PC-9 (cell line): ENCODE measurements at regions not wholly inside any gene's neighbourhood (a gene's known extent, or its start where the extent isn't known, plus 50 kb on each side); places are given as distances from the start of the nearest gene placed in this dataset.

Experiments
- BruUV-seq: library from RNA; stranded (reverse); fragments of 400-500 nt; replicated peaks from 2 replicates; lab custom pipeline; 2021; lab: Mats Ljungman, UMichigan
- CTCF ChIA-PET: fragments of 300-600 bp; sonication (Branson Sonifier 250); formaldehyde crosslinking; loops from one replicate; lab custom pipeline; 2022; ENCODE audit warnings: antibody characterized with exemption; lab: Charles Lee
- POLR2A ChIA-PET: fragments of 300-600 bp; sonication (Branson Sonifier 250); formaldehyde crosslinking; loops from one replicate; lab custom pipeline; 2022; ENCODE audit warnings: antibody characterized with exemption; ENCODE audit not compliant: unreplicated experiment; lab: Charles Lee
- DNase-seq, 2 experiments: peaks; one replicate each; pipeline versions ENCODE4 v3.0.0 to v3.0.0-alpha.2; 2015 to 2022; ENCODE audit warnings: mixed read lengths in 1 of 2
- H2AFZ ChIP-seq: fragments of 200-600 bp; sonication (generic); 2 replicates; pipeline ENCODE4 v1.8.1; 2017; ENCODE audit warnings: antibody characterized with exemption
- H3F3A ChIP-seq: fragments of 200-600 bp; sonication (generic); 2 replicates; pipeline ENCODE4 v1.8.1; 2017; ENCODE audit warnings: antibody characterized with exemption, mild to moderate bottlenecking, low read depth; ENCODE audit not compliant: insufficient read depth
- H3K27ac ChIP-seq: fragments of 200-600 bp; sonication (generic); 2 replicates; pipeline ENCODE4 v1.6.1; 2016; ENCODE audit warnings: mixed run types
- H3K27me3 ChIP-seq: fragments of 200-600 bp; sonication (generic); 2 replicates; pipeline ENCODE4 v1.6.1; 2016; ENCODE audit warnings: low read depth, mixed run types; ENCODE audit not compliant: insufficient read depth
- H3K36me3 ChIP-seq: fragments of 200-600 bp; sonication (generic); 2 replicates; pipeline ENCODE4 v1.6.1; 2016; ENCODE audit warnings: low read depth, mixed run types
- H3K4me1 ChIP-seq: fragments of 200-600 bp; sonication (generic); replicated peaks from 2 replicates; pipeline ENCODE4 v1.6.1; 2016; ENCODE audit warnings: mixed run types; ENCODE audit not compliant: insufficient read depth
- H3K4me2 ChIP-seq: fragments of 200-600 bp; sonication (generic); 2 replicates; pipeline ENCODE4 v1.6.1; 2017; ENCODE audit warnings: mixed run types
- H3K4me3 ChIP-seq: fragments of 200-600 bp; sonication (generic); 2 replicates; pipeline ENCODE4 v1.6.1; 2016; ENCODE audit warnings: mixed run types
- H3K79me2 ChIP-seq: fragments of 200-600 bp; sonication (generic); 2 replicates; pipeline ENCODE4 v1.6.1; 2017; ENCODE audit warnings: low read depth, mixed run types
- H3K9me2 ChIP-seq: fragments of 200-600 bp; sonication (generic); 2 replicates; pipeline ENCODE4 v1.8.1; 2017; ENCODE audit warnings: mild to moderate bottlenecking; ENCODE audit not compliant: insufficient read depth
- H3K9me3 ChIP-seq: fragments of 200-600 bp; sonication (generic); 2 replicates; pipeline ENCODE4 v1.8.1; 2016; ENCODE audit warnings: low read depth; ENCODE audit not compliant: insufficient read depth
- H4K20me1 ChIP-seq: fragments of 200-600 bp; sonication (generic); 2 replicates; pipeline ENCODE4 v1.8.1; 2017; ENCODE audit not compliant: insufficient read depth
- EZH2 ChIP-seq: fragments of 200-600 bp; sonication (generic); IDR thresholded peaks from 2 replicates; pipeline ENCODE4 v1.8.0; 2017; ENCODE audit warnings: antibody characterized with exemption, low read depth
- intact Hi-C: fragments of 100-400 bp; cut with micrococcal nuclease; formaldehyde crosslinking; loops from one replicate; pipeline ENCODE4 v1.10.0; 2022; ENCODE audit not compliant: unreplicated experiment
- TF ChIP-seq, protein P1 (sequence below): fragments of 200-600 bp; sonication (generic); conservative IDR thresholded peaks from 2 replicates; pipeline ENCODE4 v1.6.1; 2017; ENCODE audit warnings: mixed run types, antibody characterized with exemption, mild to moderate bottlenecking, moderate library complexity

GRCh38 chr2:173442542-173442941 lies 87.9 kb downstream of the CDCA7 start:
- intact Hi-C loops = no loop called here
- peaks cover 14% of the 10 kb centered on the region for H3K27me3 ChIP-seq
- H3K36me3 ChIP-seq = no peaks in the 10 kb centered on the region
- no peak overlapping the region for H3K4me3 ChIP-seq
- no peak overlapping the region for H2AFZ ChIP-seq
- CTCF ChIA-PET = no interaction called here
- no peak for DNase-seq
- H3K9me2 ChIP-seq = no peaks in the 10 kb centered on the region; the same call in 1 of the 2 replicates
- no TSS peak for BruUV-seq
- no peaks in the 10 kb centered on the region for H4K20me1 ChIP-seq
- TF ChIP-seq, protein P1, sequence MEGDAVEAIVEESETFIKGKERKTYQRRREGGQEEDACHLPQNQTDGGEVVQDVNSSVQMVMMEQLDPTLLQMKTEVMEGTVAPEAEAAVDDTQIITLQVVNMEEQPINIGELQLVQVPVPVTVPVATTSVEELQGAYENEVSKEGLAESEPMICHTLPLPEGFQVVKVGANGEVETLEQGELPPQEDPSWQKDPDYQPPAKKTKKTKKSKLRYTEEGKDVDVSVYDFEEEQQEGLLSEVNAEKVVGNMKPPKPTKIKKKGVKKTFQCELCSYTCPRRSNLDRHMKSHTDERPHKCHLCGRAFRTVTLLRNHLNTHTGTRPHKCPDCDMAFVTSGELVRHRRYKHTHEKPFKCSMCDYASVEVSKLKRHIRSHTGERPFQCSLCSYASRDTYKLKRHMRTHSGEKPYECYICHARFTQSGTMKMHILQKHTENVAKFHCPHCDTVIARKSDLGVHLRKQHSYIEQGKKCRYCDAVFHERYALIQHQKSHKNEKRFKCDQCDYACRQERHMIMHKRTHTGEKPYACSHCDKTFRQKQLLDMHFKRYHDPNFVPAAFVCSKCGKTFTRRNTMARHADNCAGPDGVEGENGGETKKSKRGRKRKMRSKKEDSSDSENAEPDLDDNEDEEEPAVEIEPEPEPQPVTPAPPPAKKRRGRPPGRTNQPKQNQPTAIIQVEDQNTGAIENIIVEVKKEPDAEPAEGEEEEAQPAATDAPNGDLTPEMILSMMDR = no peak
- TF ChIP-seq EZH2 = no peak
- H3K27ac ChIP-seq = no peak overlapping the region
- H3K79me2 ChIP-seq = no peaks in the 10 kb centered on the region
- H3K9me3 ChIP-seq = no peaks in the 10 kb centered on the region
- H3K4me2 ChIP-seq = no peak overlapping the region
- H3K4me1 ChIP-seq = no peaks in the 10 kb centered on the region
- POLR2A ChIA-PET = no interaction called here
- no peaks in the 10 kb centered on the region for H3F3A ChIP-seq

GRCh38 chr2:173446722-173447121 lies 92.0 kb downstream of the CDCA7 start:
- ChIA-PET CTCF (no interaction called here), POLR2A (no interaction called here)
- no peaks in the 10 kb centered on the region for H3K79me2 ChIP-seq
- no peak overlapping the region for H2AFZ ChIP-seq
- intact Hi-C loops = loop anchor here (5.0 kb wide), 3 partner anchors 221 to 639 kb away; no protein-coding TSS in a partner anchor
- DNase-seq = no peak
- no peaks in the 10 kb centered on the region for H3K9me3 ChIP-seq
- TF ChIP-seq, protein P1 = no peak
- no peak for TF ChIP-seq EZH2
- H3F3A ChIP-seq = no peaks in the 10 kb centered on the region
- no TSS peak for BruUV-seq
- no peak overlapping the region for H3K4me2 ChIP-seq
- H4K20me1 ChIP-seq = no peaks in the 10 kb centered on the region
- H3K9me2 ChIP-seq = no peaks in the 10 kb centered on the region; the same call in 1 of the 2 replicates
- H3K27ac ChIP-seq = no peak overlapping the region
- H3K4me3 ChIP-seq = no peak overlapping the region
- 0 out of 2 replicates have a peak, but pooled peaks cover 5% of the 10 kb centered on the region for H3K4me1 ChIP-seq
- H3K27me3 ChIP-seq = peaks cover 6% of the 10 kb centered on the region; the same call in 1 of the 2 replicates
- no peaks in the 10 kb centered on the region for H3K36me3 ChIP-seq

DNA sequence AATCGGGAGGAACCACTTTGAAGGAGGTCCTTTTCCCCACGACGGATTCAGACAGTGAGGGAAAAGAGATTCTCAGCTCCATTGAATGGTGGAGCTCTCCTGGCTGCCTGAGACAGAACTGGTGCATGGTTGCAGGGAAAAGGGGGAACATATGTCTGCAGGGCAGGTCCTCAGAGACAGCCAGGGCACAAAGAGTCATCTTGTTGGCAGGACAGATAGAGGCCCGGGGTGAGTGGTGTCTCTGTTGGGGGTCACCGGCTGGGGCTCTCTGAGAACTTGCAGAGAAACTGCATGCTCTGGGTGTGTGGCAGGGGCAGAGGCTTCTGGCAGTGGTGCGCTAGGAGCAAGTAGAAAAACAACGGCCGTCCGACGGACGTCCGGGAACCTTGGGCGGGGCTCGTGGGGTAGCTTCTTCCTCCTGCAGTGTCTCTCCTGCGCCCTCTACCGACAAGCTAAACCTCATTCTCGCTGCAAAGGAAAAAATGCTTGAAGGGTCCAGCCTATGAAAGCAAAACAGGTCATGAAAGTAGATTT lies 94.3 kb downstream of the CDCA7 start:
- no peak for TF ChIP-seq EZH2
- TF ChIP-seq, protein P1 = peak; percentile 97
- intact Hi-C loops = loop anchor here (1.0 to 5.0 kb wide), 5 partner anchors 47 to 892 kb away; no protein-coding TSS in a partner anchor
- CTCF ChIA-PET = interaction anchor here (0.6 to 1.0 kb wide), 5 partner anchors 19 to 700 kb away, joined by 3 to 6 read pairs (median 4); no protein-coding TSS in a partner anchor
- no peaks in the 10 kb centered on the region for H3K79me2 ChIP-seq
- peak; percentile 75 to 87 for DNase-seq
- H4K20me1 ChIP-seq = no peaks in the 10 kb centered on the region
- H3F3A ChIP-seq = no peaks in the 10 kb centered on the region
- H3K36me3 ChIP-seq = no peaks in the 10 kb centered on the region
- H3K9me2 ChIP-seq = no peaks in the 10 kb centered on the region; the same call in 1 of the 2 replicates
- BruUV-seq = no TSS peak
- POLR2A ChIA-PET = interaction anchor here (0.5 kb wide), 1 partner anchor 524 kb away, joined by 6 read pairs; no protein-coding TSS in a partner anchor
- H3K4me2 ChIP-seq = peak overlapping the region; percentile 67
- H2AFZ ChIP-seq = peak overlapping the region; percentile 84
- peaks cover 12% of the 10 kb centered on the region; the same call in 1 of the 2 replicates for H3K27me3 ChIP-seq
- H3K4me1 ChIP-seq = 0 out of 2 replicates have a peak, but pooled peaks cover 5% of the 10 kb centered on the region
- no peak overlapping the region for H3K27ac ChIP-seq
- H3K9me3 ChIP-seq = no peaks in the 10 kb centered on the region
- H3K4me3 ChIP-seq = peak overlapping the region; percentile 47; the same call in 1 of the 2 replicates
